GM12878 (cell line): ENCODE measurements at regions not wholly inside any gene's neighbourhood (a gene's known extent, or its start where the extent isn't known, plus 50 kb on each side); places are given as distances from the start of the nearest gene placed in this dataset.

Source experiments
- CHD2 ChIP-seq: IDR thresholded peaks from 2 replicates; pipeline ENCODE4 v1.6.1; 2011; ENCODE audit warnings: low read depth, low read length, improper control_type of control experiment, borderline replicate concordance
- JUNB ChIP-seq: IDR thresholded peaks from 2 replicates; pipeline ENCODE4 v1.6.1; 2016; ENCODE audit warnings: antibody characterized with exemption, mild to moderate bottlenecking
- JUND ChIP-seq: IDR thresholded peaks from 2 replicates; pipeline ENCODE4 v1.6.1; 2012; ENCODE audit warnings: low read depth, mild to moderate bottlenecking, low read length, improper control_type of control experiment, moderate library complexity
- POLR2A ChIP-seq: IDR thresholded peaks from 2 replicates; pipeline ENCODE4 v1.6.1; 2011; ENCODE audit warnings: low read depth, mild to moderate bottlenecking, low read length
- SUZ12 ChIP-seq: fragments of 200-600 bp; sonication (generic); IDR thresholded peaks from one replicate; pipeline ENCODE4 v1.6.1; 2018; ENCODE audit warnings: antibody characterized with exemption, mild to moderate bottlenecking; ENCODE audit not compliant: unreplicated experiment
- YY1 ChIP-seq: IDR thresholded peaks from 2 replicates; pipeline ENCODE4 v1.6.1; 2011; ENCODE audit warnings: low read depth, mild to moderate bottlenecking, low read length
- ZNF217 ChIP-seq: fragments of 450-650 bp; IDR thresholded peaks from 2 replicates; pipeline ENCODE4 v1.6.1; 2017; ENCODE audit warnings: antibody characterized with exemption, mild to moderate bottlenecking
- TF ChIP-seq, protein P1 (sequence below), 3 experiments: IDR thresholded peaks in 2 of 3; conservative IDR thresholded peaks in 1 of 3; 2 replicates each; pipeline ENCODE4 v1.5.1; 2011; ENCODE audit warnings: low read depth in 3 of 3, low read length in 3 of 3, mild to moderate bottlenecking in 3 of 3, control low read depth in 2 of 3, moderate library complexity in 2 of 3, inconsistent platforms in 1 of 3, mixed read lengths in 1 of 3; ENCODE audit not compliant: control insufficient read depth in 2 of 3, insufficient read depth in 1 of 3; ENCODE audit errors: extremely low read depth in 1 of 3
- TF ChIP-seq, protein P2 (sequence below): fragments of 450-650 bp; IDR thresholded peaks from 2 replicates; pipeline ENCODE4 v1.6.1; 2017; ENCODE audit warnings: low read depth, mild to moderate bottlenecking, moderate library complexity

DNA sequence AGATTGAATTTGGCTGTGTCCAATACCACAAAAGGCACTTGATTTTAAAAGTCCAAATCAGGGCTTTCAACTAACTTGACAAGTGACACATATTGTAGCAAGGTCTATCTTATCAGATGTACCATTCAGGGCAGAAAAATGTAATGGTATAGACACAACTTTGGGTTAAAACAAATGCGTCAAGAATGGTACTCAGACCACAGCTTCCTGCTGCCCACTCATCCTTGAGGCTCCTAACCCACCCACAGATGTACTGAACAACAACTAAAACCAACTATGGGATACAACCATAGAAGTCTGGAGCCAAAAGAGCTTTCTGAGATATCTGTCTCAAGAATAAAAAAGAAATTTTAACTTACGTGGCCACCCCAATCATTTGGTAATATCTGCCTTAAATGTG lies 105.2 kb downstream of the RBM43 start:
- TF ChIP-seq JUND = no peak
- no peak for TF ChIP-seq ZNF217
- no peak for TF ChIP-seq YY1
- TF ChIP-seq POLR2A = no peak
- TF ChIP-seq, protein P1, sequence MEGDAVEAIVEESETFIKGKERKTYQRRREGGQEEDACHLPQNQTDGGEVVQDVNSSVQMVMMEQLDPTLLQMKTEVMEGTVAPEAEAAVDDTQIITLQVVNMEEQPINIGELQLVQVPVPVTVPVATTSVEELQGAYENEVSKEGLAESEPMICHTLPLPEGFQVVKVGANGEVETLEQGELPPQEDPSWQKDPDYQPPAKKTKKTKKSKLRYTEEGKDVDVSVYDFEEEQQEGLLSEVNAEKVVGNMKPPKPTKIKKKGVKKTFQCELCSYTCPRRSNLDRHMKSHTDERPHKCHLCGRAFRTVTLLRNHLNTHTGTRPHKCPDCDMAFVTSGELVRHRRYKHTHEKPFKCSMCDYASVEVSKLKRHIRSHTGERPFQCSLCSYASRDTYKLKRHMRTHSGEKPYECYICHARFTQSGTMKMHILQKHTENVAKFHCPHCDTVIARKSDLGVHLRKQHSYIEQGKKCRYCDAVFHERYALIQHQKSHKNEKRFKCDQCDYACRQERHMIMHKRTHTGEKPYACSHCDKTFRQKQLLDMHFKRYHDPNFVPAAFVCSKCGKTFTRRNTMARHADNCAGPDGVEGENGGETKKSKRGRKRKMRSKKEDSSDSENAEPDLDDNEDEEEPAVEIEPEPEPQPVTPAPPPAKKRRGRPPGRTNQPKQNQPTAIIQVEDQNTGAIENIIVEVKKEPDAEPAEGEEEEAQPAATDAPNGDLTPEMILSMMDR (IDR thresholded peaks at IDR 0.05 in 2 of 3, conservative IDR thresholded peaks at IDR 0.05 in 1 of 3; ENCODE audit: control insufficient read depth in 2 of 3, extremely low read depth in 1 of 3, insufficient read depth in 1 of 3, low read depth in 3 of 3, low read length in 3 of 3) = no peak
- TF ChIP-seq, protein P2, sequence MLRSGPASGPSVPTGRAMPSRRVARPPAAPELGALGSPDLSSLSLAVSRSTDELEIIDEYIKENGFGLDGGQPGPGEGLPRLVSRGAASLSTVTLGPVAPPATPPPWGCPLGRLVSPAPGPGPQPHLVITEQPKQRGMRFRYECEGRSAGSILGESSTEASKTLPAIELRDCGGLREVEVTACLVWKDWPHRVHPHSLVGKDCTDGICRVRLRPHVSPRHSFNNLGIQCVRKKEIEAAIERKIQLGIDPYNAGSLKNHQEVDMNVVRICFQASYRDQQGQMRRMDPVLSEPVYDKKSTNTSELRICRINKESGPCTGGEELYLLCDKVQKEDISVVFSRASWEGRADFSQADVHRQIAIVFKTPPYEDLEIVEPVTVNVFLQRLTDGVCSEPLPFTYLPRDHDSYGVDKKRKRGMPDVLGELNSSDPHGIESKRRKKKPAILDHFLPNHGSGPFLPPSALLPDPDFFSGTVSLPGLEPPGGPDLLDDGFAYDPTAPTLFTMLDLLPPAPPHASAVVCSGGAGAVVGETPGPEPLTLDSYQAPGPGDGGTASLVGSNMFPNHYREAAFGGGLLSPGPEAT = no peak
- TF ChIP-seq SUZ12 = no peak
- TF ChIP-seq JUNB = no peak
- TF ChIP-seq CHD2 = no peak
